NOMO-1 (cell line): ENCODE measurements at regions not wholly inside any gene's neighbourhood (a gene's known extent, or its start where the extent isn't known, plus 50 kb on each side); places are given as distances from the start of the nearest gene placed in this dataset.

Experiments used
- DNase-seq, 2 experiments: peaks; one replicate each; lab custom pipeline; 2025; ENCODE audit not compliant: unreplicated experiment in 2 of 2; lab: John Stamatoyannopoulos, UW

DNA sequence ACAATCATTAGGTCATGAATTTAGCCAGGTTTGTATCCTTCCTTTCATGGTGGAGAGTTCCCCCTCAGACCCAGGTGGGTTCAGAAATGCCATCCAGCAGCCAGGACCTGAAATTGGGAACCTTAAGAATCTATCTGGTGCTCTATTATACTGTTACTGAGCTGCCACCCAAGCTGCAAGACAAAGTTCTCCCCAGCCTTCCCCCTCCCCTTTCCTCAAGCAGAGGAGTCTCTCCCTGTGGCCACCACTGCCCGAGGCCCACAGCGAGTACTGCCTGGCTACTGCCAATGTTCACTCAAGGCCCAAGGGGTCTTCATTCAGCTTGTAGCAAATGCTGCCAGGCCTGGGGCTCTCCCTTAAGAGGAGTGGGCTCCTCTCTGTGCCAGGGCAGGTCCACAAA is 133.8 kb downstream of the TMEM38B start:
- no peak for DNase-seq

DNA sequence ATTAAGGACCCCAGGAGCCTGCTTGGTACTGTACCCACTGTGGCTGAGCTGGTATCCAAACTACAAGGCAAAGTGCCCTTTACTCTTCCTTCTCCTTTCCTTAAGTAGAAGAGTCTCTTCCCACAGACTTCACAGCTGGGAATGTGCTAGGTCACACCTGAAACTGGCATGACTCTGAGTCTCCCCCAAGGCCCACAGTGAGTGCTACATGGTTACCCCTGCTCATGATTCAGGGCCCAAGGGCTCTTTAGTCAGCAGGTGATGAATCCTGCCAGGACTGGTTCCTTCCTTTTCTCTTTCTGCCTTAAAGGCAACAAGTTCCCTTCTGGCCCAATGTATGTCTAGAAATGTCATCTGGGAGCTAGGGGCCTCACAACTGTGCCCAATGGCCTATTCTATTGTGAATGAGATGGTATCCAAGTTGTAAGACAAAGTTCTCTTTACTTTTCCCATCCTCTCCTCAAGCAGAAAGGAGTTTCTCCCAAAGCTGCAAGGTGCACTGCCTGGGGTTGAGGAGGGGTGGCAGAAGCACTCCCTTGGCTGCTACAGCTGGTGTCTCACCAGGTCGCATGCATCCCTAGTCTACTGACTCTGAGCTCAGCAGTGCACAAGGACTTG is 134.4 kb downstream of the TMEM38B start:
- DNase-seq = no peak

DNA sequence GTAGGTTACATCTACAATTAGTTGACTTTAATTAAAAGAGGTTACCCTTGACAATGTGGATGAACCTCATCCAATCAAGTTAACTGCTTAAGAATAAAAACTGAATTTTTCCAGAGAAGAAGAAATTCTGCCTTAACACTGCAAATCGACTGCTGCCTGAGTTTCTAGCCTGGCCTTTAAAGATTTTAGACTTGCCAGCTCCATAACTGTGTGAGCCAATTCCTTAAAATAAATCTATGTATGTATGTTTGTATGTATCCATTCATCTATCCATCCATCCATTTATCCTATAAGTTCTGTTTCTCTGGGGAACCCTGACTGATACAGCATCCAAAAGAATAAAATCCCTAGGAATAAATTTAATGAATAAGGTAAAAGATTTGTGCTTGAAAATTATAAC is 136.1 kb downstream of the TMEM38B start:
- no peak for DNase-seq

DNA sequence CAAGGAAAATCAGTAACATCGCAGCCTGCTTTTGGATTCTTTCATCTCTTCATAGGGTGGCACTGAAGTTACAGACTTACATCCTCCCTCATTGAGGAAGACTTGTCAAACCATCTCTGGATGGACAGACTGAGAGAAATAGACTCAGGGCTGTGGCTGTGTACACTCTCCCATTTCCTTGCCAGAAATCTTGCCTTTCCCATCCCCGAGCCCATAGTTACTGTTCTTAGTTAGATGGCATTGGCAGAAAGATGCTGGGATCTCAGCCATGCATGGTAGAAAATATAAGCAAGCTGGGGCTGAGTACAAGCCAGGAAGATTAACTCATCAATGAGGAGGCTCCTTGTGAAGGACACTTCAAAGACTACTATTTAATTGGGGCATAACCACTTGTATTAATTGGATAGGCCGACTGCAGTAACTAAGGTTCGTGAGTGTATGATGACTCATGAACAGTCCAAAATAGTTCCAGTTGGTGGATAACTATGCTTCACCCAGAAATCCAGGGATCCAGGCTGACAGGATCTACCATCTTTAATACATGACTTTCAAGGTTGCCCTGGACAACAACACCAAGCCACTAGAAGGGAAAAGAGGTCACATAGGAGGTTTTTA is 137.9 kb downstream of the TMEM38B start:
- DNase-seq = no peak

DNA sequence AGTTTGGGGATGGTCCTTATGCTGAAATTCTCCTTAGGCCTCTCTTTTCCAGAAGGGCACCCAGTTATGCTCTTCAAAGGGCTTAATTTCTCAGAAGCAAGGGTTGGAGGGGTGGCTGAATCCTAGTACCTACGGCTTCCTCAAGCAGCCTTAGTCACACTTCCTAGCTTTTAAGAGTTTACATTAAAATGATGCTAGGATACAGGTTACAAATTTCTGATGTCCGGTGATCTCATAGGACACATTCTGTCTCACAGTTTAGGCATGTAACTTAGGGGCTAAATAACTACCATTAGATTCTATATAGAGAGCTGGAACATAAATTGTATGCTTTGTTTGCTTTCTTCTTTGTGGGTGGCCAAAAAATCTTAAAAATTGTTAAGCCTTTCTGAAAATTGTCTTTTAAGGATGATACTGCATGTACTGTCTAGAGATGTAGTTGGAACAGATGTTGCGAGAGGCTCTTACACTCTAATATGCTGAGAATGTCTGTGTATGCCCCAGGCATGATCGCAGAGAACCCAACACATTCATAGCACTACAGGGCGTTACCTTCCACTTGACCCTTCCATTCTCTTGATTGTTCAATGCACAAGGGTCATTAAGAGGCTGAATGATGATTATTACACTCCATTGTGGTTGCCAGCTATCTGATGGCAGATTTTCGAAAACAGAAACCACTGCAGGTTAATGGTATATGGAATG is 139.1 kb downstream of the TMEM38B start:
- DNase-seq = no peak

DNA sequence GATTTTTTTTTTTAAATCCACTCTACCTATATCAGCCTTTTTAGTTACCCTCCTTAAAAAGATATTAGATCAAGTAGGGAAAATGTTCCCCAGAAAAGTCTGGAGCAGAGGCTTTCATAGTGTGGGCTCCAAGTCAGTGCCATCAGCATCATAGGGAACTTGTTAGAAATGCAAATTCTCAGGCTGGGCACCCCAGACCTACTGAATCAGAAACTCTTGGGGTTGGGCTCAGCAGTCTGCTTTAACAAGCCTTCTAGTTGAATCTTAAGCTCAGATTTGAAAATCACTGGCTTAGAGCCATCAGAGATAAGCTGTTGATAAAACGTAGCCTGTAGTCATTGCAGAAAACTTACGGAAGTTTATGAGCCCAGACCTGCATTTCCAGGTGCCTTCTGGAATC is 140.1 kb downstream of the TMEM38B start:
- no peak for DNase-seq

DNA sequence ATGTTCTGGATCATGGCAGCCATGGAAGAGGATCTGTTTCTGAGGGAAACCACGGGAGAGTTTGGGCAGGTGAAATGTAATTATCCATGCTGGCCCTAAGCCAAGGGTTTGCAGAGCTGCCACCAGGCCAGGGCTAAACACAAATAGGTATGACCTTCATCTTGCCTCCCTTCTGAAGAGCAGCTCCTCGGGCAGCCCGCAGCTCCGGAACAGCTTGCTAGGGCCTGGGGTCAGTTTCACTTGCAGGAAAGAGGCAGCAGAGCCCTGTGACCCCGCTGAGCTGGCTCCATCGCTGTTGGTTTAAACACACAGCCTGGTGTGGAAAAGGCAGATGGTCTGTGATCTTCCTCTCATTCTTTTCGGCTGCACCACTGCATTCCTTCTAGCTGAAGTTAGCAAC is 141.4 kb downstream of the TMEM38B start:
- DNase-seq = no peak

DNA sequence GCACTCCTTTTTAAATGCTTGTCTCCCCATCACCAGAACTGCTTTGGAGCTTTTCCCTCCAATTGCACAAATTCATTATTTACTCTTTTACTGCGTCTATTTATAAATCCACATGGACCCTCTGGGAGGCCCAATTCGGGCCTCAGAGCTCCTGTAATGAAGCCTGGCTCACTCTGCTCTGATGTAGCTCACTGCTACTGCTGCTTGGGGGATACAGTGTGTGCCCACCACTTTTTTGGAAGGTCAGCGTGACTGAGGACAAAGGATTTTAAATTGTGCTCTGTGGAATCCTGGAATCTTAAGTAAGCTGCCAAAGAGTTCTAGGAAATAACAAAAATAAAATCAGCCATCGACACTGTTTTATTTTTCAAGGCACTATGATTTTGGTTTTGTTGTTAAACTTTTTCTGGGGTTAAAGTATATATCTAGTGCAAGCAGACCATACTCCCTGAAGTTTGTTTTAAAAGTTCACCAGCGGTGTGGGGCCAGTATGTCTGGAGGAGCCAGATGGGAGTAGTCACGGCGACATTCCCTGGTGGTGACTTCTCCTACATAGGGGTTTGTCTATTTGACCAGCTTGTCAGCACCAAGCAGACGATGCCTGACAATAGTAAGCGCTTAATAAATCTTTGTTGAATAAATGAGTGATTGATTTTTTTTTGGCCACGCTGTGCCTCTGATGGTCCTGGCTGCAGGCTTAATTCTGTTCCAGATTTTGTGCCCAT is 142.8 kb downstream of the TMEM38B start:
- DNase-seq = no peak

DNA sequence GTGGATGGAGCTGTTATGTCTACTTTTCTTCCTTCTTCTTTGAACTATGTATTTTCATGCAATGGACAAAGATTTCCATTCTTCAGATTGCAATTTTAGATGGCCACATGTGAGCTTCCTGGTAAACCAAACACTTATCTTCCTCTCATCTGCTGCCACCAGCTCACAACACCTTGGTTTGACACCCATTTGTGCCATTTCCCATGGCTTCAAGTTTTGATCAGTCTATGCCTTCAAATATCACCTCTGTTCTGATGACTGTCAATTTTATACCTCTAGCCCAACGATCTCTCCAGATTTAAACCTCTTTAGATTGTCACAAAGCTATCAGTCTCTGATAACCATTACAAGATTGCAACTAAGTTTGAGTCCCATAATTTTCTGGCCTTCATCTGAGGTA is 147.2 kb downstream of the TMEM38B start:
- no peak for DNase-seq

DNA sequence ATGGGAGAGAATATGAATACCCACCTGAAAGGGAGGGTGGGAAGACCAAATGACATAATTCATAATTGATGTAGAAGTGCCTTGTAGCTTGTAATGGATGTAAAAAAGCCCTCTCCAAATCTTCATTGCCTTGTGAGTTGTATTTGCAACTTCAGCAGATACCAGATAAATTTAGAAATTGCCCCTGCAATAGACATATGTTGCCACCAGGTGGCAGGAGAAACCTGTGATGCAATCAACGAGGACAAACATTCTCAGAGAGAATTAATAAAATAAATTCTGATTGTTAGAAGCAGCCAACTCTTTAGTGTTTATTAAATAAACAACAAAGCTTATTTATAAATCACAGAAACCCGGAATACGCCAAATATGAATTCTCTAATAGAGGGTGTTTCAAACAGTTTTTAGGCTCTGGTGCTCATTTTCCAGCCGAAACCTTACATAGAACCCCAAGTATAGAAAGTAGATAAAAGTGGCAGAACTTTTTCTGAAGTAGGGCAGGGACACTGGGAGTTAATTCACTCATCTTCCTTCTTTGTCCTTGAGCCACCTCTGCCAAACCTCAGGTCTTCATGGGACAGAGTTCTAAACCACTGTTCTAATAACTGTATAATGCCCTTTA is 147.8 kb downstream of the TMEM38B start:
- DNase-seq = peak in 1 of 2 experiments; percentile 35

DNA sequence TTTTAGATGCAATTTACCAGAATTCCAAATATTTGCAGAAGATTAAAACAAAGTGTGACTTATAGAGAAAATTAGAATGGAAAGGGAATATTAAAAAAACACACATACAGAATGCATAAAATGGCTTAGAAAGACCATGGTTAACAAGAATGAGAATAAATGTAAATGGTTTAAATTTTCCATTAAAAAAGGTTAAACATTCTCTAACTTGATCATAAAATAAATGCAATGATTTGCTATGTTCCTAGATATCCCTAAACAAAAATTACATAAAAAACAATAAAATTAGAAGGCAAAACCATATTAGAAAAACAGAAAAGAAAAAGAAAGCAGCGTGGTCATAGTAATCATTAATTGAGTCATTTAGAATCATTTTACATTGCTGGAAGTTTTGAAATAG is 152.5 kb downstream of the TMEM38B start:
- no peak for DNase-seq

DNA sequence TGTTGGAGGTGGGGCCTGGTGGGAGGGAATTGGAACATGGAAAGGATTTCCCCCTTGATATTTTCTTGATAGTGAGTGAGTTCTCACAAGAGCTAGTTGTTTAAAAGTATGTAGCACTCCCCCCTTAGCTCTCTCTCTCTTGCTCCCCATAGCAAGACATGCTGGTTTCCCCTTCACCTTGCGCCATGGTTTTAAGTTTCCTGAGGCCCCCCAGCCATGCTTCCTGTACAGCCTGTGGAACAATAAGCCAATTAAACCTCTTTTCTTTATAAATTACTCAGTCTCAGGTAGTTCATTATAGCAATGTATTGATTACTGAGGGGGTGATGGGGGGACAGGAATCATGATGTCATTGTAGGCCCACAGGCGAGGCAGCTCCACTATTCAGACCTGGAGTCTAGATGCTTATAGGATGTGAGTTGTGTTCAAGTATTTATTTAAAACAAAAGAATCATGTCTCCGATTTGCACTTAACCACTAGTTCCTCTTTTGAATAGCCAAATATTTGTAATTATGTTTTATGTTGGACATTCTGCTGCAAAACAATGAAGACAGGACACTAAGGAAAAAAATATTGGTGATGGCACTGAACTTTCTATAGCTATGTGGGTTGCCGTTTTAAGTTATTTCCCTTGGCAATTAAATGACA is 156.6 kb downstream of the TMEM38B start:
- DNase-seq = no peak

DNA sequence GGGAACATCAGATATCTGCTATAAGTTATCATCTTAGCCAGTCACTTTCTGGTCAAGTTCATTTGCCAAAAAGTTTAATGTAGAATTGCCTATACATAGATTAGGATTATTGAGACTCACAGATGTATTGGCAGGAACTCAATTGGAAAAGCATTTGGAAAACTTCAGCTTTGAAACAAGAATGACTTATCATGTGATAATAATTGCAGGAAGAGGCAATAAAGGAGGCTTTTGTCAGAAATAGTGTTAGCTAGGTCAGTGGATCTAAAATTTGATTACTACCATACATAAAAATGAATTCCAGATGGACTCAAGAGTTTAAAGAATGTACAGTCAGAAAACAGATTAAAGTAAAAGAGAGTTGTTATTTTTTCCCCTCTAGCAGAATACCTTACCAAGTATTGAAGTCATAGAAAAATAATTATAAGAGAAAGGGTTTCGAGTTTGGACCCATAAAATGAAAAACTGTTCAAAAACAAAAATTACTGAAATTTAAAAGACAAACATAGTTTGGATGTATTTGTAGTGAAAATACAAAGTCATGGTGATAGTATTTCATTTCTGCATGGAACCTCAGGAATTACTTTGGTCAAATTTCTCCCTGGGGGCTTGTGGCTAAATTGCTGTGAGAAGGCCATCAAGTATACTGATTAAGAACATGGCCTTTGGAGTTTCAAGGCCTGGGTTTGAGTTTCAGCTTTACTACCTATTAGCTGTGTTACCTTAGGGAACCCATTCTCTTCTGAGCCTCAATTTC is 159.9 kb downstream of the TMEM38B start:
- DNase-seq = no peak

DNA sequence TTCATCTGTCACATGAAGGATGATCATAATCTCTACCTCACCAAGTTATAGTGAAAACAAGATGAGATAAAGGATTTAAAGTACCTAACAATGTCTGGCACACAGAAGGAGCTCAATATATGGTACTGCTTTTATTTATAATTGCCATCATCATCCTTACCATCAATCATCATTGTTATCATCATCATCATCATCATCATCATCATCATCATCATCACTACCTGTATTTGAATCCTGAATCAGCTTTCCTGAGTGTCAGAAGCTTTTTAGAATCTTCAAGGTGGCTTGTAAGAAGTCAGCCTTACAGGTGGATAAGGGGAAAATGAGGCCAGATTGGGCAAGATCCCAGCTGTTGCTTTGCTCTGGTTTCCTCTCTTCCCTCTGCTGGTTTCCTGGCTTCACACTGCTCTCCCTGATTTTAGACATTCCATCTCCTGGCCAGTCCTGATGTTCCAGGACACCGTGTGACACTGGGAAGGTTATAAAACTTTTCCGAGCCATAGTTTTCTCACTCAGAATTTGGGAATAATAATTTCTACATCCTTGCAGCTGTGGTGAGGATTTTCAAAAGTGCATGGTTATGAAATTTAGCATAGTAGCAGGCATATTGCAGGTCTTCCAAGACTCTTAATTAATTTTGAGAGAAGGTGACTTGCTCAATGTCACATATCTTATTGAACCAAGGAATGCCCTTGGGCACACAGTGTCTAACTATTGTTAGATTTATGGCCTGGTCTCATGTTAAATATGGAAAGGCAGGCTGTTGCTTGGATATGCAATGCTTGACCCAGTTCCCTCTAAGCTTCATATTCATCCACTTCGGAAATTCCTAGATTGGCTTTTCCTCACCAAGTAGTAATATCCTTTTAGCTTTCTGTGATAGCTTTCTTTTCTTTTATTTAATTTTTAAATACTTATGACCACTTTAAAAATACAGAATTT is 160.7 kb downstream of the TMEM38B start:
- DNase-seq = no peak

DNA sequence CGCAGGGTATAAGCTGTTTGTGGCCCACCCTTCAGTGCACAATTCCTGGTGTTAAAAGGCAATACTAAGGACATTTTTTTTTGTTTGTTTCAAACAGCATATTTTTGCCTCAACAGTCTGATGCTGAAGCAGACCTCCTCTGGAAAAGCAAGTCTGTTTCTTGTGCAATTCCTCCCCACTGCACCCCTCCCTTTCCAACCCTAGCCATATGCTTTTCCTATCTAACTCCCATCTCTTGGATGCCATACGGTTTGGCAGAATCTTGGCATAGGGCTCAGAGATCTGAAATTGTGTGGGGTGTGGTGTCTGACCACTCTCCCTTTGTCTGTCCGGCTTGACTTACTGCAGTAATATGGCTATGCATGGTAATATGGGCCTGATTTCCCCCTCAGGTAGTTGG is 161.6 kb downstream of the TMEM38B start:
- no peak for DNase-seq

DNA sequence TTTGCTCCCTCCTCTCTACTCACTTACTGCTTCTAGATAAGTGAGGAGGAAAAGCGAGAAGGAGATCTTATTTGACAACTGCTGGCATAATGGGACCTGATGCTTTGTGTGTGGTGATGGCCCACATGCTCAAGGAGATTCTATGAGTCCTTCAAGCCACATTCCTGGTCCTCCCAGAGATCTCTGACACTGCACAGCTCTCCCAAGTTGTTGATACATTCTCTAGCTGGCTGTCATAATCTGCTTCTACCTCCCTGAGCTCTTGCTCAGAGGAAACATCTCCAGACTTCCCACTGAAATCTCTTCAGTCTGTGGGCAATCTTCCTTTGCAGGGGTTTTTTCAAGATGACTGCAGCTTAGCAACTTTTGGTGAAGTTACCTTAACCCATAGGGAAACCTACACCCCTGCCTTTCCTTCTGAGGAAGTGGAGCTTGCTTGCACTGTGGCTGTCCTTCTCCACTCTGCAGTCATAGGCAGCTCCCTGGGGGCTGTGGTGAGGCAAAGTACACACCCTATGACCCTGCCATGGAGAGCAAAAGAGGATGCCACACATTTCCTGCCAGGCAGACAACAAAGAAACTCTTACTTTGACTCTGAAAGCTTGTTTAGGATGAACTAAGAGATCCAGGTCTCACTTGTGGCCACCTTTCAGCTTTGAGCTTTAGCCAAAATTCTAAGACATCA is 163.8 kb downstream of the TMEM38B start:
- DNase-seq = peak in 1 of 2 experiments; percentile 11

DNA sequence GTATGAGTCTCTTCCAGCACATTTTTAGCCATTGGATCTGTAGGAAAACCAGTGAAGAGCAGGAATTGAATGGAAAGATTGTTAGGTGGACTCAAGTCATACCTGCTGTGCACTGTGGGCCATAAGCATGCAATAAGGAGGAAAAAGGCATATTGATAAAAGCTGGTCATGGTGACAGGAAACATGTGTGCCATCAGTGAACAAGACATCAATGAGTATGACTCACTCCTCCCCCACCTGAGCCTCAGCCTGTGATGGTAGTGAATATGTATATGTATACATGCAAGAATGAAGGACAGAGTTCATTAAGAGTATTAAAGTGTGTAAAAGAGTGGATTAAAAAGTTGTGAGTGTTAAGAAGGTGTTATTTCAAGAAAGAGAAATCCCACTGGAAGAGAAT is 164.5 kb downstream of the TMEM38B start:
- no peak for DNase-seq

DNA sequence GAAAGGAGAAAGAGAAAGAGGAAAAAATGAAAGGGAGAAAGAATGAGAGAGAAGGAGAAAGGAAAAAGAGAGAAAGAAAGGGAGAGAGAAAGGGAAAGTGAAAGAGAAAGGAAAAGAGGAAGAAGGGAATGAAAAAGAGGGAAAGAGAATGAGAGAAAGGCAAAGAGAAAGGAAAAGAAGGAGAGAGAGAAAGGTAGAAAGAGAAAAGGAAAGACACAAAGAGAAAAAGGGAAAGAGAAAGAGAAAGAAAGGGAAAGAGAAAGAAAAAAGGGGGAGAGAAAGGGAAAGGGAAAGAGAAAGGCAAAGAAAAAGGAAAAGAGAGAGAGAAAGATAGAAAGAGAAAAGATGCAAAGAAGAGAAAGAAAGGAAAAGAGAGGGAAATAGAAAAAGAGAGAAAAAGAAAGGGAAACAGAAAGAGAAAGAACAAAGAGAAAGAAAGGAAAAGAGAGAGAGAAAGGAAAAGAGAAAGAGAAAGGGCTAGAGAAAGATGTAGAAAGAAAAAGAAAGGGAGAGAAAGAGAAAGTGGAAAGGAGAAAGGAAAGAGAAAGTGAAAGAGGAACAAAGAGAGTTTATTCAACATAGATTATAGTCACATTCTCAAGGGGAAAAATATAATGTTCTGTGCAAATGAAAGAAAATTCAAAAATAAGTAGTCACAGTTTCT is 165.2 kb downstream of the TMEM38B start:
- DNase-seq = peak in 1 of 2 experiments; percentile 68
